NCI-H2081 treated with DMSO at 0.1 percent for 48 hours (cell line): ENCODE measurements at regions not wholly inside any gene's neighbourhood (a gene's known extent, or its start where the extent isn't known, plus 50 kb on each side); places are given as distances from the start of the nearest gene placed in this dataset.
"Not testable (repeated sequence)": the region's sequence is repeated elsewhere in the genome, so short reads cannot be mapped to it uniquely, and the experiment has no call there.

Experiments used
- DNase-seq: peaks from one replicate; lab custom pipeline; 2025; lab: John Stamatoyannopoulos, UW

- peak; percentile 49 for DNase-seq
Measured at GRCh38 chr11:109939166-109939810, 153.9 kb upstream of the ZC3H12C start.

DNA sequence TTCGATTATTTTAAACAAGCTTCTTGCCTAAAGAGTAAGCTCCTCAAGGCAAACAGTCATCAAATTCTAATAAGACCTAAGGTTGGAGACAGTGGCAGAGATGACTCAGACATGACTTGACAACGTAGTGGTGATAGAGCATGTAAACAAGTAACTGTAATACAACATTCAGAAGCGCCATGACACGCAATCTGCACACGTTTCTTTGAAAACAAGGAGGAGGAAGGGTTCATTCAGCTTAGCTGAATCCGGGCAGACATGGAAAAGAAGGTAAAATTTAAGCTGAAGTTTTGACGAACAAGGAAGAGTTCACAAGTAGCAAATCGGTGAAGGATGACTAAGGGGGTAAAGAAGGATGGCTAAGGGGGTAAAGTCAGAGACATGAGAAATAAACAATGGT, 152.4 kb upstream of the ZC3H12C start:
- DNase-seq = no peak

DNA sequence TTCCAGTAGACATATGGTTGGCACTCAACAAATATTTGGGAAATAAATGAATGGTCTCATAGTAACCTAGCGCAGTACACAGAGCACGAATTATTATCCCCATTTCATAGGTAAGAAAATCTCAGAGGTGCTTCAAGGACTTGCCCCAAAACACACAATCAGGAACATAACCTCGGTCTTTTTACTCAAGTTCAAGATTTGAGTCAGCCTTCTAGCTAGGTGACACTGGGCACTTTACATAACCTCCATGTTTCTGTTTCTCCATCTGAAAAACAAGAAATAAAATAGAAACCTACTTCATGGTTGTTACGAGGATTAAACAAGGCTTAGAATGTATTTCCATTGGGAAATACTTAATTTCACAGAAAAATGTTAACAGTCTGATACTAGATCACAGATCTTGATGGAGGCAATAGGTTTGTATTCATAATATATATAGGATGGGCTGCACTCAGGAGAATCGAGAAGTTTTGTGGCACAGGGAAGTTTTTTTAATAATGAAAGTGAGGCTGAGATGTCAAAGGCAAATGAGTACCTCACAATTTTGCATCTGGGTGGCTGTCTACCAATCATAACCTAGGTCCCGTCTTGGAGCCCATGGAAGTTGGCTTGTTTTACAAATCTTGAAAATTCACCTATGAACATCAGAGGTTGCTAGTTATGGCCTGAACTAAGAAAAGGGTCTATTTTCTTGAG, 147.4 kb upstream of the ZC3H12C start:
- no peak for DNase-seq

DNA sequence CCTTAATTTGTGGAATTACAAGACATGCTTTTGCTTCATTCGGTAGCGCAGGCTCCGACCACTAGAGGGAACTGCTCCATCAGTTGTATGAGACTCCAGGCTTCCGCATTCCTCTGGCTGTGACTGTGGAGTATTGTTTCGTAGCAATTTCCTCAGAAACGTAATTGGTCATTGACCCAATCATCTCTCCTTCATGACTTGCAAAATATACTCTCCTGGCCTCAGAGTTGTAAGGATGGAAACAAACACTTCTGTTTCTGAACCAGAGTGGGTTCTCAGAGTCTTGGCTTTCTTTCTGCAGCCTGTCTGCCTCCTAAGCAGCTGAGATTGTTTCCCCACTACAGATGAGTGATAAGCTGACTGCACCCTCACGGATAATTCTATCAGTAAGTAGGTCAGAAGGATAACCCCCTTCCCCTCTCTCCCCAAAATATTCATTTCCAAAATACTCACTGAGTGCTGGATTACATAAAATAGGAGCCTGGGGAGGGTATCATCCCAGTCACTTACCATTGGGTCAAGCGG, 146.8 kb upstream of the ZC3H12C start:
- DNase-seq = peak; percentile 73

GRCh38 chr11:109954534-109954933, 138.7 kb upstream of the ZC3H12C start:
- no peak for DNase-seq

GRCh38 chr11:109956124-109956793, 136.9 kb upstream of the ZC3H12C start:
- no peak for DNase-seq

GRCh38 chr11:109957000-109957399, 136.2 kb upstream of the ZC3H12C start:
- DNase-seq = no peak

- DNase-seq = no peak
Measured at GRCh38 chr11:109957601-109958000, 135.6 kb upstream of the ZC3H12C start.

GRCh38 chr11:109958131-109958820, 134.9 kb upstream of the ZC3H12C start:
- no peak for DNase-seq

- DNase-seq = no peak
Measured at GRCh38 chr11:109958821-109959166, 134.4 kb upstream of the ZC3H12C start.

DNA sequence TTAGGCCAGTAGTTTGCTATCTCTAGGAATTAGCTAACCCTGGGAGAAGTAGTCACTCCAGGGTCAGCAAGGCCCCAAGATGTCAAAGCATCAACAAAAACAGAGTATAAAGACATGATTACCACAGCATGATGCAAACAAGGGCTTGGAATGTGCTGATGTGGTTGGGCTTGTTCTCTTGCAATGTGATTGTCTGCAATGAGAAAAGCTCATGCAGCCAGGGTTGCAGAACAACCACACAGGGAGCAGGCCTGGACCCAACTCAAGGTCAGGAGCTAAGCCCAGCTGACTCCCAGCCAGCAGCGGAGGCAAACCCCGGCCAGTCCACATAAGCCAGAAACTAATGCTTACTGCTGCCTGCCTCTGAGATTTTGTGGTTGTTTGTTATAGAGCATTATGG, 132.4 kb upstream of the ZC3H12C start:
- DNase-seq = no peak

- DNase-seq = no peak
Measured at GRCh38 chr11:109961261-109961660, 131.9 kb upstream of the ZC3H12C start.

DNA sequence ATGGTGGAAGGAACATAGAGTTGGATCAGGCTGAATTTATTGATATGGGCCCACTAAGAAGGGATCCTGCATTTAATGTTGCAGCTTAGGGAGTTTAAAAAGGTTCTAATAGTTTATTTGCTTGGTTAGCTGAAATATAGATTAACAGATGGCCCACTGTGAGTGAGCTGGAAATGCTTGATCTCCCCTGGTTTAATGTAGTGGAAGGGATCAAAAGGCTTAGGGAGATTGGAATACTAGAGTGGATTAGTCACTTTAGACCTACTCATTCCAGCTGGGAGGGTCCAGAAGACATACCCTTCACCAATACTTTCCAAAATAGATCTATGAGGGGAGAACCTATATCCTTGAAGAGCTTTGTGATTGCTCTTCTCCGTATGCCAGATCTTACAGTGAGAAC, 130.1 kb upstream of the ZC3H12C start:
- DNase-seq = no peak

DNA sequence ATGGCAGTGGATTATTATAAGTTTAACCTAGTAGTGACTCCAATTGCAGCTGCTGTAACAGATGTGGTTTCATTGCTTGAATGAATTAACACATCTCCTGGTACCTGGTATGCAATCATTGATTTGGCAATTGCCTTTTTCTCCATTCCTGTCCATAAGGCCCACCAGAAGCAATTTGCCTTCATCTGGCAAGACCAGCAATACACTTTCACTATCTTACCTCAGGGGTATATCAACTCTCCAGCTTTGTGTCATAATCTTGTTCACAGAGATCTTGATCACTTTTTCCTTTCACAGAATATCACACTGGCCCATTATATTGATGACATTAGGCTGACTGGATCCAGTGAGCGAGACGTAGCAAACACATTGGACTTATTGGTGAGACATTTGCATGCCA, 128.7 kb upstream of the ZC3H12C start:
- no peak for DNase-seq

DNA sequence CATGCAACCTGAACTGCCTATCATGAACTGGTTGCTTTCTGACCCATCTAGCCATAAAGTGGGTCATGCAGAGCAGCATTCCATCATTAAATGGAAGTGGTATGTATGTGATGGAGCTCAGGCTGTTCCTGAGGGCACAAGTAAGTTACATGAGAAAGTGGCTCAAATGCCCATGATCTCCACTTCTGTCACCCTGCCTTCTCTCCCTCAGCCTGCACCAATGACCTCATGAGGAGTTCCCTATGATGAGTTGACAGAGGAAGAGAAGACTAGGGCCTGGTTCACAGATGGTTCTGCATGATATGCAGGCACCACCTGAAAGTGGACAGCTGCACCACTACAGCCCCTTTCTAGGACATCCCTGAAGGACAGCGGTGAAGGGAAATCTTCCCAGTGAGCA, 127.7 kb upstream of the ZC3H12C start:
- not testable (repeated sequence) for DNase-seq

GRCh38 chr11:109965926-109966325, 127.3 kb upstream of the ZC3H12C start:
- DNase-seq = not testable (repeated sequence)

GRCh38 chr11:109967136-109967535, 126.1 kb upstream of the ZC3H12C start:
- DNase-seq = not testable (repeated sequence)

GRCh38 chr11:109968299-109968698, 124.9 kb upstream of the ZC3H12C start:
- DNase-seq = no peak

DNA sequence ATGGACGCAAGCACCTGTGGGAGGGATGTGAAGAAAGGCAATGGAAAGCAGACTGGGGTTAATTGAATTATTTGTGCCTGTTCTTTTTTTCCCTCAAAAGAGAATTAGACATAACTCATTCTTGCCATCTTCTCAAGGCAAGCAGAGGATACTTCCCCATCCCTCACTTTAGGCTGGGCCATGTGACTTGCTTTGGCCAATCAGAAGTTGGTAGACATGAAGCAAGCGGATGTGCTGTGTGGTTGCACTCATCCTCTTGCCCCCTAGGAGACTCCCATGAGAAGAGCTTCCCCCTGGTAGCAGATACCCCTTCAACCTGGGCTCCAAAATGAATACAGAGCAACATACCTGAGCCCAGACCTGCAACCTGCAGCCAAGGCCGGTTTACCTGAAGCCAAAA, 124.4 kb upstream of the ZC3H12C start:
- no peak for DNase-seq

DNA sequence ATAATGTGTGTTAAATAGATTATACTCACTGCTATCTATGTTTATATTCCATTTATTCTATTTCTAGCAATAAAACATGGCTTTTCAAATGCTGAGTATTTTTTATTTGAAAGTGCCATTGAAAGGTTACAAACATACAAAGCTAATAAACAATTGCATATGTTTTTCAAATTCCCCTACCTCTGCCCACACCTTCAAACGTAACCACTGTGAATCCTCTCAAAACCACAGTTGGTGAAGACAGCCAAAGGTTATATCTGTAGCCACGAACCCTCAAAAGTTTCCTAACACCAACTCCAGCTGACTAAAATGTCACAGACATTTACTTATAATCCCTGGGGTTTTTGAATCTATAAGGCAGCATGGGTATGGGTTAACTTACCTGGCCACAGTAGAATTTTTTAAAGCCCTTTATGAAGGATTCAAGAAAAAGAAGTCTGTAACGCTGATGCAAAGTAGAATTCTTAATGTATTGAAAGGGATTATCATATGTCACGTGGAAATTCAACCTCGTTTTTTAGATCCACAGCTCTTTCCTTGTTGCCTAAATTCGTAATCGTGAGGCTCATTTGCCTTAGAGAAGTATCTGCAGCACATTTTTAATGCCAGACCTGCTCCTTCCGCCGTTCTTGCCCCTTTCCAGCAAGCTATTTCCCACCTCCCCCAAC, 122.5 kb upstream of the ZC3H12C start:
- DNase-seq = no peak

DNA sequence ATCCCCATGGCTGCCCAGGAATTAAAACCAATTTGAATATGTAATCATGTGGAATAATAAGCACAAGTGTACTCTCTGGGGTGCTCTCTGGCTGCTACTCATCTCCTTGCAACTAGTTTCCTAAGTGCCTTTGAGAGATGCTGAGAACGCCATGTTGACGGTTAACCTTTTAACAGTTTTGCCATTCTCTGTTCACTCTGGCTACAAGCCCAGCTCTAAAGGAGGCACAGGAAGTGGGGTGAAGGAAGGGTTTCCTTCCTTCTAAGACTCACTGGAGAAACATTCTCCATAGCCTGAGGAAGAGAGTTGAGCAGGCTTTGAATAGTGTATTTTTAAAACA, 122.0 kb upstream of the ZC3H12C start:
- no peak for DNase-seq

DNA sequence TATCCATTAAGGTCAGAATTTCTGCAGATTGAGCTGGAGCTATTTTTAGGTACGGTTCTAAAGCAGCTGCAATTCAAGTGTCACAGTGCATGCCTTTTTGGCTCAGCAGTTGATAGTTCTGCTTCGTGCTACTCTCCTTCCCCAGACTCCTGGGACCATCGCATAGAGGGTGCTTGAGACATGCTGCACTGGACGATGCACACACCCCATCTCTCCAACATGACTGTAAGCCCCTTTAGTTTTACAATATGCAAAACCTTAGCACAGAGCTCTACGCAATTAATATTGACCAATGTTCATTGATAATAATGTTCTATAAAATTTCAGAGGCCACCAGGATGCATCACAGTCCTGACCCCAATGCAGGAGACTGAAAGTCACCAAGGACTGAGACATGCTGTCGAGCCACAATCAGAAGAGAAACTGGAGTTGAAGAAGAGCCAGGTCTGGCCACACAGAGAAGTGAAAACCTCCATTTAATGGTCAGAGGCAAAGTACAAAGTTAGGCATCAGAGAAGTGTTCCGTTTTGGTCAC, 120.9 kb upstream of the ZC3H12C start:
- DNase-seq = no peak
